KMS-11 (cell line): ENCODE measurements at regions not wholly inside any gene's neighbourhood (a gene's known extent, or its start where the extent isn't known, plus 50 kb on each side); places are given as distances from the start of the nearest gene placed in this dataset.

Experiments used
- H2AFZ ChIP-seq: fragments of 200-600 bp; sonication (generic); 2 replicates; pipeline ENCODE4 v1.6.1; 2016; ENCODE audit warnings: antibody characterized with exemption, mixed run types, low read depth
- H3K27ac ChIP-seq: fragments of 200-600 bp; sonication (generic); 2 replicates; pipeline ENCODE4 v1.6.1; 2016; ENCODE audit warnings: mild to moderate bottlenecking, mixed run types
- H3K27me3 ChIP-seq: fragments of 200-600 bp; sonication (generic); 2 replicates; pipeline ENCODE4 v1.6.1; 2017; ENCODE audit warnings: mild to moderate bottlenecking, low read depth, mixed run types, moderate library complexity; ENCODE audit not compliant: insufficient read depth
- H3K36me3 ChIP-seq: fragments of 200-600 bp; sonication (generic); 2 replicates; pipeline ENCODE4 v1.6.1; 2017; ENCODE audit warnings: mild to moderate bottlenecking, mixed run types; ENCODE audit not compliant: insufficient read depth
- H3K4me1 ChIP-seq: fragments of 200-600 bp; sonication (generic); 2 replicates; pipeline ENCODE4 v1.6.1; 2016; ENCODE audit warnings: mild to moderate bottlenecking, low read depth, mixed run types; ENCODE audit not compliant: poor library complexity, severe bottlenecking
- H3K4me2 ChIP-seq: fragments of 200-600 bp; sonication (generic); 2 replicates; pipeline ENCODE4 v1.7.0; 2016; ENCODE audit warnings: mild to moderate bottlenecking, mixed run types
- H3K4me3 ChIP-seq: fragments of 200-600 bp; sonication (generic); IDR thresholded peaks from 2 replicates; pipeline ENCODE4 v1.6.1; 2017; ENCODE audit warnings: low read depth, low read length, mixed read lengths; ENCODE audit not compliant: insufficient read depth
- H3K79me2 ChIP-seq: fragments of 200-600 bp; sonication (generic); 2 replicates; pipeline ENCODE4 v1.6.1; 2016; ENCODE audit warnings: low read depth, mixed run types; ENCODE audit not compliant: insufficient read depth
- H3K9ac ChIP-seq: fragments of 200-600 bp; sonication (generic); 2 replicates; pipeline ENCODE4 v1.6.1; 2016; ENCODE audit warnings: mild to moderate bottlenecking, mixed run types
- H4K20me1 ChIP-seq: fragments of 200-600 bp; sonication (generic); 2 replicates; pipeline ENCODE4 v1.6.1; 2016; ENCODE audit warnings: mild to moderate bottlenecking, mixed run types; ENCODE audit not compliant: insufficient read depth
- TF ChIP-seq, protein P1 (sequence below): fragments of 200-600 bp; sonication (generic); conservative IDR thresholded peaks from 2 replicates; pipeline ENCODE4 v1.6.1; 2017; ENCODE audit warnings: low read depth, mild to moderate bottlenecking, antibody characterized with exemption, low read length, moderate library complexity, mixed read lengths

DNA sequence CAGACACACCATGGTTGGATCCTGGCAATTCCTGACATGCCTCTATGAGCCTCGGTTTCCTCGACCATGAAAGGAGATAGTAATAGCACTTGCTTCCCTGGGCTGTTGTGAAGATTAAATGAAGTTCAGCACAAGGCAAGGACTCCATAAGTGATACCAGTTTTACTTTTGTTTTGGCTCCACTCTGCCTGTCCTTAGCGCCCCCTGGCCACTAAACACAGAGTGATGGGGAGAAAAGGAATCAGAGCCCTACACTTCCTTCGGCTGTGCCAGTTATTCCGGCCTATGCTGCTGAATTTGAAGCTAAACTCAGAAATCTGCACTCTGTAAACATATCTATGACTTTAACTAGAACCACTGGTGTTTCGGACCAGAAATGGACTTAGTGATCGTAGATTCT lies 173.8 kb downstream of the C12orf75 start:
- H2AFZ ChIP-seq = no peak overlapping the region
- no peaks in the 10 kb centered on the region for H3K27me3 ChIP-seq

DNA sequence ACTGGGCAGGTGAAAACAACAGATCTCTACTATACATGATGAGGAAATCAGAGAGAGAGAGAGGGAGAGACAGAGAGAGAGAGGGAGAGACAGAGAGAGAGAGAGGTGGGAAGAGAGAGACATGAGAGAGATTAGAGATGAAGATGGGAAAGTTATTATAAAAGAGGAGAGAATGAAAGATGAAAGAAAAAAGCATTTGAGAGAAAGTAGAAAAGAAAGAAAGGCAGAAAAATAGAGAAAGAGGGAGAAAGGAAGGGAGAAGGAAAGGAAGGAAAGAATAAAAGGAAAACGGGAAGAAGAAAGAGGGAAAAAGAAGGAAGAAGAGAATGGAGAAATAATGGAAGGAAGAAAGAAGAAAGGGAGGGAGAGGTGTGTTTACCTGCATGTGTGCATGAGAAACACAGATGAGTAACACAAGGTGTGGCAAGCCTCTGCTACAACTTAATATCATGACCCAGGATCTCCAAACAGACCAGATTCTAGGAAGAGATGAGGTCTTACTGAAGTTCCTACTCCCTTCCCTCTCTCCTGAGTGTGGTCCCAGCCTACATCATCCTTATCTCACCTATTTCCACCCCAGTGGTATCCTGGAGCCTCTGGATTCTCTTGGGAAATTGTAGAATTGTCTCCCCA lies 176.3 kb downstream of the C12orf75 start:
- no peaks in the 10 kb centered on the region for H3K36me3 ChIP-seq
- H3K9ac ChIP-seq = no peak overlapping the region
- H4K20me1 ChIP-seq = no peaks in the 10 kb centered on the region
- H2AFZ ChIP-seq = no peak overlapping the region
- no peak overlapping the region for H3K4me2 ChIP-seq
- no peaks in the 10 kb centered on the region for H3K4me1 ChIP-seq
- TF ChIP-seq, protein P1, sequence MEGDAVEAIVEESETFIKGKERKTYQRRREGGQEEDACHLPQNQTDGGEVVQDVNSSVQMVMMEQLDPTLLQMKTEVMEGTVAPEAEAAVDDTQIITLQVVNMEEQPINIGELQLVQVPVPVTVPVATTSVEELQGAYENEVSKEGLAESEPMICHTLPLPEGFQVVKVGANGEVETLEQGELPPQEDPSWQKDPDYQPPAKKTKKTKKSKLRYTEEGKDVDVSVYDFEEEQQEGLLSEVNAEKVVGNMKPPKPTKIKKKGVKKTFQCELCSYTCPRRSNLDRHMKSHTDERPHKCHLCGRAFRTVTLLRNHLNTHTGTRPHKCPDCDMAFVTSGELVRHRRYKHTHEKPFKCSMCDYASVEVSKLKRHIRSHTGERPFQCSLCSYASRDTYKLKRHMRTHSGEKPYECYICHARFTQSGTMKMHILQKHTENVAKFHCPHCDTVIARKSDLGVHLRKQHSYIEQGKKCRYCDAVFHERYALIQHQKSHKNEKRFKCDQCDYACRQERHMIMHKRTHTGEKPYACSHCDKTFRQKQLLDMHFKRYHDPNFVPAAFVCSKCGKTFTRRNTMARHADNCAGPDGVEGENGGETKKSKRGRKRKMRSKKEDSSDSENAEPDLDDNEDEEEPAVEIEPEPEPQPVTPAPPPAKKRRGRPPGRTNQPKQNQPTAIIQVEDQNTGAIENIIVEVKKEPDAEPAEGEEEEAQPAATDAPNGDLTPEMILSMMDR = no peak
- H3K79me2 ChIP-seq = no peaks in the 10 kb centered on the region
- no peaks in the 10 kb centered on the region for H3K27me3 ChIP-seq
- H3K27ac ChIP-seq = no peak overlapping the region
- no peak overlapping the region for H3K4me3 ChIP-seq

More for the DNA sequence above, 173.8 kb downstream of the C12orf75 start:
- Histone ChIP-seq H3K36me3 (no peaks in the 10 kb centered on the region), H4K20me1 (no peaks in the 10 kb centered on the region), H3K4me2 (no peak overlapping the region), H3K27ac (no peak overlapping the region), H3K9ac (no peak overlapping the region), H3K4me3 (no peak overlapping the region), H3K79me2 (no peaks in the 10 kb centered on the region), H3K4me1 (no peaks in the 10 kb centered on the region)
- TF ChIP-seq, protein P1 = no peak

DNA sequence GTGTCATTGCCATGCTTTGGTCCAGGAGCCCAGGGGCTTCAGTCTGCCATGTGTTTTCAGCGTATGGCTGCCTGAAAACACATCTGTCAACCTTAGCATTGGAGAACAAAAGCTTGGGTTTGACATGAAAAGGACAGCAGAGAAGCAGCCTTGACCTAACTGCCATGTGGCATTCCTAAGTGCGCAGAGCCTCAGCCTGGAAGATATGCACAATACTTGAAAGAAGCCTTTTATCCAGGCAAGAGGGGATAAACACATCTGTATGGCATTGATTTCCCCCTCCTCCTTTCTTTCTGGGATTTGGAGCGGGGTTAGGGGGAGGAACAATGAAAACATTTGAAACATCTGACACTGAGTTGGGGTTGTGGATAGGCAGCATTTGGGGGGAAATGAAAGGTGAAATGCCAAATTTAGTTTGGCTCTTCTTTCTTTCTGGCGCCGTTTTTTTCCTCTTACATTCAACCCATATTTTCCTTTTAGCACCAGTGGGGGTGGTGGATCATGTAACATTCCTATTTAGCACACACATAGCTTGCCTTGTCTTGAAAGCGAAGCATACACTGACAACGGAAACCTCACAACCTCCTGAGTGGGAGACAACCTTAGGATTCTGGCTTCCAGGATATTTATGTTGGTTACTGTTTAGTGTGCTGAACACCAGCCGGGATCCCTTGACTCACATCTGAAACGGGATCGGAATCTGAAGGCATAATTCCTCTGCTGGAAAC lies 177.0 kb downstream of the C12orf75 start:
- no peak overlapping the region for H2AFZ ChIP-seq
- no peak overlapping the region for H3K27ac ChIP-seq
- TF ChIP-seq, protein P1 = no peak
- H3K4me3 ChIP-seq = no peak overlapping the region
- H3K79me2 ChIP-seq = no peaks in the 10 kb centered on the region
- no peak overlapping the region for H3K9ac ChIP-seq
- H3K4me2 ChIP-seq = no peak overlapping the region
- no peaks in the 10 kb centered on the region for H4K20me1 ChIP-seq
- H3K36me3 ChIP-seq = no peaks in the 10 kb centered on the region
- H3K27me3 ChIP-seq = no peaks in the 10 kb centered on the region
- no peaks in the 10 kb centered on the region for H3K4me1 ChIP-seq

DNA sequence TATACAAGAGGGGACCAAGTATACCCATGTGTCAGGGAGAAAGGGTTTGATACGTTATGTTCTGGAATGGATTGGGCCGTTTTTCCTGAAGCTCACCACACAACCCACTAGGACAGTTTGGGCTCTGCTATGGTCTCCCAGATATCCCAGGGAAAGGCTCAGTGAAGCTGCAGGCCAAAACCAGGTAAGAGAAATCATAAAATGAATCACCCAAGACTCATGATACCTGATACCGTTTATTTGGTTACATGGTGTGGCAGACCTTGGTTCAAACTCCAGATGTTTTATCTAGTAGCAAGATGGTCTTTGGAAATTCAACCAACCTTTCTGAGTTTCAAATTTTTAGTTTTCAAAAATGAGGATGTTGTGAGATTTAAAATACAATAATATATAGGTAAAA lies 177.6 kb downstream of the C12orf75 start:
- H3K36me3 ChIP-seq = no peaks in the 10 kb centered on the region
- H3K27ac ChIP-seq = no peak overlapping the region
- H3K4me2 ChIP-seq = no peak overlapping the region
- H3K4me1 ChIP-seq = no peaks in the 10 kb centered on the region
- no peak overlapping the region for H3K4me3 ChIP-seq
- no peak overlapping the region for H2AFZ ChIP-seq
- no peak overlapping the region for H3K9ac ChIP-seq
- H3K79me2 ChIP-seq = no peaks in the 10 kb centered on the region
- TF ChIP-seq, protein P1 = no peak
- no peaks in the 10 kb centered on the region for H4K20me1 ChIP-seq
- H3K27me3 ChIP-seq = no peaks in the 10 kb centered on the region
